Endothelial cell of umbilical vein (primary cell): ENCODE measurements at regions not wholly inside any gene's neighbourhood (a gene's known extent, or its start where the extent isn't known, plus 50 kb on each side); places are given as distances from the start of the nearest gene placed in this dataset.

ENCODE experiments used
- BruUV-seq: library from RNA; stranded (reverse); fragments of 400-500 nt; replicated peaks from 2 replicates; lab custom pipeline; 2021; lab: Mats Ljungman, UMichigan
- CTCF ChIA-PET: fragments of 300-600, 350-600 bp; sonication (Branson Sonifier 250); formaldehyde crosslinking; loops from one replicate; lab custom pipeline; 2021; ENCODE audit warnings: antibody characterized with exemption, inconsistent platforms; lab: Charles Lee
- POLR2A ChIA-PET: fragments of 300-600, 350-600 bp; sonication (Branson Sonifier 250); formaldehyde crosslinking; loops from one replicate; lab custom pipeline; 2021; ENCODE audit warnings: antibody characterized with exemption, inconsistent platforms; lab: Charles Lee
- DNase-seq: peaks from one replicate; pipeline ENCODE4 v3.0.0-alpha.2; 2011; ENCODE audit warnings: low read depth, low spot score
- FAIRE-seq: peaks from 2 replicates; lab custom pipeline; 2011; peaks lifted over from hg19 to GRCh38; lab: Jason Lieb, UNC
- H2AFZ ChIP-seq: 2 replicates; pipeline ENCODE4 v1.6.0; 2012; ENCODE audit warnings: low read depth, low read length, control low read depth, inconsistent platforms
- H3K27ac ChIP-seq: 2 replicates; pipeline ENCODE4 v1.5.1; 2011; ENCODE audit warnings: low read depth, mild to moderate bottlenecking, control low read depth, low read length, moderate library complexity; ENCODE audit not compliant: insufficient read depth
- H3K27me3 ChIP-seq, 2 experiments: 2 replicates each; pipeline versions ENCODE4 v1.6.0 to v1.6.1; 2011; ENCODE audit warnings: low read length in 2 of 2, mixed read lengths in 1 of 2; ENCODE audit not compliant: control insufficient read depth in 2 of 2, insufficient read depth in 2 of 2
- H3K36me3 ChIP-seq, 2 experiments: 2 replicates in 1 of 2; 3 replicates in 1 of 2; pipeline ENCODE4 v1.5.1; 2011; ENCODE audit warnings: low read length in 2 of 2, mild to moderate bottlenecking in 1 of 2, moderate library complexity in 1 of 2; ENCODE audit not compliant: control insufficient read depth in 2 of 2, insufficient read depth in 2 of 2; ENCODE audit errors: extremely low read depth in 1 of 2
- H3K4me1 ChIP-seq: 3 replicates; pipeline ENCODE4 v1.5.1; 2011; ENCODE audit warnings: mild to moderate bottlenecking, low read length; ENCODE audit not compliant: control insufficient read depth, insufficient read depth; ENCODE audit errors: extremely low read depth
- H3K4me2 ChIP-seq: 2 replicates; pipeline ENCODE4 v1.6.1; 2011; ENCODE audit warnings: low read length, control low read depth, mixed read lengths; ENCODE audit not compliant: insufficient read depth
- H3K4me3 ChIP-seq, 3 experiments: fragments of 200-600 bp in 1 of 3; sonication (generic), shearing (Covaris generic) in 1 of 3; replicated peaks in 1 of 3; 2 replicates each; pipeline ENCODE4 v1.5.1; 2011 to 2016; ENCODE audit warnings: control low read depth in 3 of 3, low read length in 3 of 3, mild to moderate bottlenecking in 2 of 3, inconsistent platforms in 1 of 3, low read depth in 1 of 3, moderate library complexity in 1 of 3; ENCODE audit not compliant: insufficient read depth in 1 of 3
- H3K79me2 ChIP-seq: 2 replicates; pipeline ENCODE4 v1.6.0; 2012; ENCODE audit warnings: low read length, inconsistent platforms; ENCODE audit not compliant: control insufficient read depth, insufficient read depth
- H3K9ac ChIP-seq: replicated peaks from 2 replicates; pipeline ENCODE3; 2011; ENCODE audit warnings: low read length, control low read depth; ENCODE audit not compliant: insufficient read depth; ENCODE audit errors: extremely low read depth
- H3K9me1 ChIP-seq: replicated peaks from 3 replicates; pipeline ENCODE4 v1.6.0; 2011; ENCODE audit warnings: mild to moderate bottlenecking, low read length; ENCODE audit not compliant: control insufficient read depth, insufficient read depth; ENCODE audit errors: extremely low read depth
- H3K9me3 ChIP-seq: replicated peaks from 2 replicates; pipeline ENCODE4 v1.5.1; 2012; ENCODE audit warnings: low read length, inconsistent platforms; ENCODE audit not compliant: control insufficient read depth, insufficient read depth
- H4K20me1 ChIP-seq: replicated peaks from 2 replicates; pipeline ENCODE3; 2011; ENCODE audit warnings: mild to moderate bottlenecking, low read length; ENCODE audit not compliant: control insufficient read depth, insufficient read depth; ENCODE audit errors: extremely low read depth
- EZH2 ChIP-seq: IDR thresholded peaks from 2 replicates; pipeline ENCODE4 v1.6.1; 2012; ENCODE audit warnings: borderline replicate concordance, low read depth, mild to moderate bottlenecking, moderate library complexity, low read length, inconsistent platforms; ENCODE audit not compliant: severe bottlenecking
- FOS ChIP-seq: IDR thresholded peaks from 2 replicates; pipeline ENCODE4 v1.6.1; 2011; ENCODE audit warnings: mild to moderate bottlenecking, low read length, moderate library complexity, borderline replicate concordance; ENCODE audit not compliant: insufficient read depth
- GATA2 ChIP-seq: IDR thresholded peaks from 2 replicates; pipeline ENCODE4 v1.7.0; 2011; ENCODE audit warnings: low read depth, mild to moderate bottlenecking, moderate library complexity, mixed read lengths, low read length; ENCODE audit not compliant: insufficient read length, insufficient read depth
- JUN ChIP-seq: IDR thresholded peaks from 2 replicates; pipeline ENCODE4 v1.6.1; 2011; ENCODE audit warnings: borderline replicate concordance, low read depth; ENCODE audit not compliant: insufficient read length, insufficient read depth
- MYC ChIP-seq: IDR thresholded peaks from one replicate; pipeline ENCODE4 v1.6.1; 2011; ENCODE audit warnings: mild to moderate bottlenecking, low read depth, low read length
- POLR2A ChIP-seq: IDR thresholded peaks from 2 replicates; pipeline ENCODE4 v1.6.1; 2012; ENCODE audit warnings: low read depth, mild to moderate bottlenecking, control low read depth, low read length
- POLR2AphosphoS5 ChIP-seq: IDR thresholded peaks from 2 replicates; pipeline ENCODE4 v1.6.1; 2012; ENCODE audit warnings: low read depth, mild to moderate bottlenecking, control low read depth, low read length, moderate library complexity; ENCODE audit not compliant: insufficient read depth
- dilution Hi-C: fragments of 300-500 bp; cut with MboI; formaldehyde crosslinking; loops from one replicate; pipeline ENCODE4 v1.15.0; 2019; ENCODE audit warnings: low sequenced_read_pairs; ENCODE audit not compliant: extremely low pct_ligation_motif_present
- intact Hi-C: fragments of 100-400 bp; cut with micrococcal nuclease; formaldehyde crosslinking; loops from one replicate; pipeline ENCODE4 v1.10.0; 2022
- TF ChIP-seq, protein P1 (sequence below): IDR thresholded peaks from 2 replicates; pipeline ENCODE4 v1.6.1; 2011; ENCODE audit not compliant: insufficient read depth, insufficient read length
- TF ChIP-seq, protein P2 (sequence below), 2 donors: IDR thresholded peaks; 1 replicate in 1 of 2; 2 replicates in 1 of 2; pipeline ENCODE4 v1.5.1; 2011; ENCODE audit warnings: low read length in 2 of 2, mild to moderate bottlenecking in 2 of 2, moderate library complexity in 2 of 2, control low read depth in 1 of 2, inconsistent platforms in 1 of 2, low read depth in 1 of 2; ENCODE audit not compliant: insufficient read depth in 1 of 2; ENCODE audit errors: extremely low read depth in 1 of 2

DNA sequence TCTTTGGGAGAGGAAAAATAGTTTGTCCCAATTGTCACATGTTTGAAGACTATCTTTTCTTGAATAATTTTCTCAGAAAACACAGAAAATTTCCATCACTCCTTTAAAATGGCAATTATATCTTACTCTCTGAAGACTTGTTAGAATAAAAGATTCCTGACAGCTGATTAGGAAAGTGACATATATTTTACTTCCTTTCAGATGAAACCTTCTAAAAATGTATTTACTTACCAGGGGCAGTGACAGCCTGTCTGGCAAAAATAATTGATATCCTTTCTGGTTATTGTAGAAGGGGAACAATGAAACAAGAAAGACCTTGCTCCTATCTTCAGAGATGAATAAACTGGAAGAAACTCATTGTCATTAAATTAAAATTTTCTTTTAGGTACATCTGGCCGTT, 483.3 kb upstream of the GOLIM4 start:
- H3K9me1 ChIP-seq = no peaks in the 10 kb centered on the region
- H3K27ac ChIP-seq = no peak overlapping the region
- no peak for DNase-seq
- ChIA-PET CTCF (no interaction called here), POLR2A (no interaction called here)
- H2AFZ ChIP-seq = no peak overlapping the region
- no peaks in the 10 kb centered on the region for H3K4me1 ChIP-seq
- no TSS peak for BruUV-seq
- no peak overlapping the region for H3K4me3 ChIP-seq
- no peaks in the 10 kb centered on the region for H3K36me3 ChIP-seq
- FAIRE-seq = no peak
- no peaks in the 10 kb centered on the region for H4K20me1 ChIP-seq
- H3K79me2 ChIP-seq = no peaks in the 10 kb centered on the region
- dilution Hi-C loops (no loop called here), intact Hi-C loops (no loop called here)
- H3K27me3 ChIP-seq = peaks cover 0 to 3% of the 10 kb centered on the region in 2 experiments
- H3K9me3 ChIP-seq = no peaks in the 10 kb centered on the region
- no peak overlapping the region for H3K9ac ChIP-seq
- no peak overlapping the region for H3K4me2 ChIP-seq
- TF ChIP-seq, protein P1, sequence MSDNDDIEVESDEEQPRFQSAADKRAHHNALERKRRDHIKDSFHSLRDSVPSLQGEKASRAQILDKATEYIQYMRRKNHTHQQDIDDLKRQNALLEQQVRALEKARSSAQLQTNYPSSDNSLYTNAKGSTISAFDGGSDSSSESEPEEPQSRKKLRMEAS = no peak
- TF ChIP-seq, protein P2, sequence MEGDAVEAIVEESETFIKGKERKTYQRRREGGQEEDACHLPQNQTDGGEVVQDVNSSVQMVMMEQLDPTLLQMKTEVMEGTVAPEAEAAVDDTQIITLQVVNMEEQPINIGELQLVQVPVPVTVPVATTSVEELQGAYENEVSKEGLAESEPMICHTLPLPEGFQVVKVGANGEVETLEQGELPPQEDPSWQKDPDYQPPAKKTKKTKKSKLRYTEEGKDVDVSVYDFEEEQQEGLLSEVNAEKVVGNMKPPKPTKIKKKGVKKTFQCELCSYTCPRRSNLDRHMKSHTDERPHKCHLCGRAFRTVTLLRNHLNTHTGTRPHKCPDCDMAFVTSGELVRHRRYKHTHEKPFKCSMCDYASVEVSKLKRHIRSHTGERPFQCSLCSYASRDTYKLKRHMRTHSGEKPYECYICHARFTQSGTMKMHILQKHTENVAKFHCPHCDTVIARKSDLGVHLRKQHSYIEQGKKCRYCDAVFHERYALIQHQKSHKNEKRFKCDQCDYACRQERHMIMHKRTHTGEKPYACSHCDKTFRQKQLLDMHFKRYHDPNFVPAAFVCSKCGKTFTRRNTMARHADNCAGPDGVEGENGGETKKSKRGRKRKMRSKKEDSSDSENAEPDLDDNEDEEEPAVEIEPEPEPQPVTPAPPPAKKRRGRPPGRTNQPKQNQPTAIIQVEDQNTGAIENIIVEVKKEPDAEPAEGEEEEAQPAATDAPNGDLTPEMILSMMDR (IDR thresholded peaks at IDR 0.05; ENCODE audit: extremely low read depth in 1 of 2, insufficient read depth in 1 of 2, low read depth in 1 of 2, low read length in 2 of 2) = no peak
- TF ChIP-seq JUN = no peak
- no peak for TF ChIP-seq POLR2A
- TF ChIP-seq POLR2AphosphoS5 = no peak
- TF ChIP-seq EZH2 = no peak
- no peak for TF ChIP-seq MYC
- TF ChIP-seq FOS = no peak
- no peak for TF ChIP-seq GATA2
